Endothelial cell of umbilical vein (primary cell): ENCODE measurements at regions not wholly inside any gene's neighbourhood (a gene's known extent, or its start where the extent isn't known, plus 50 kb on each side); places are given as distances from the start of the nearest gene placed in this dataset.
"Not testable (repeated sequence)": the region's sequence is repeated elsewhere in the genome, so short reads cannot be mapped to it uniquely, and the experiment has no call there.

Source experiments
- BruUV-seq: library from RNA; stranded (reverse); fragments of 400-500 nt; replicated peaks from 2 replicates; lab custom pipeline; 2021; lab: Mats Ljungman, UMichigan
- CTCF ChIA-PET: fragments of 300-600, 350-600 bp; sonication (Branson Sonifier 250); formaldehyde crosslinking; loops from one replicate; lab custom pipeline; 2021; ENCODE audit warnings: antibody characterized with exemption, inconsistent platforms; lab: Charles Lee
- POLR2A ChIA-PET: fragments of 300-600, 350-600 bp; sonication (Branson Sonifier 250); formaldehyde crosslinking; loops from one replicate; lab custom pipeline; 2021; ENCODE audit warnings: antibody characterized with exemption, inconsistent platforms; lab: Charles Lee
- DNase-seq: peaks from one replicate; pipeline ENCODE4 v3.0.0-alpha.2; 2011; ENCODE audit warnings: low read depth, low spot score
- FAIRE-seq: peaks from 2 replicates; lab custom pipeline; 2011; peaks lifted over from hg19 to GRCh38; lab: Jason Lieb, UNC
- H2AFZ ChIP-seq: 2 replicates; pipeline ENCODE4 v1.6.0; 2012; ENCODE audit warnings: low read depth, low read length, control low read depth, inconsistent platforms
- H3K27ac ChIP-seq: 2 replicates; pipeline ENCODE4 v1.5.1; 2011; ENCODE audit warnings: low read depth, mild to moderate bottlenecking, control low read depth, low read length, moderate library complexity; ENCODE audit not compliant: insufficient read depth
- H3K27me3 ChIP-seq, 2 experiments: 2 replicates each; pipeline versions ENCODE4 v1.6.0 to v1.6.1; 2011; ENCODE audit warnings: low read length in 2 of 2, mixed read lengths in 1 of 2; ENCODE audit not compliant: control insufficient read depth in 2 of 2, insufficient read depth in 2 of 2
- H3K36me3 ChIP-seq, 2 experiments: 2 replicates in 1 of 2; 3 replicates in 1 of 2; pipeline ENCODE4 v1.5.1; 2011; ENCODE audit warnings: low read length in 2 of 2, mild to moderate bottlenecking in 1 of 2, moderate library complexity in 1 of 2; ENCODE audit not compliant: control insufficient read depth in 2 of 2, insufficient read depth in 2 of 2; ENCODE audit errors: extremely low read depth in 1 of 2
- H3K4me1 ChIP-seq: 3 replicates; pipeline ENCODE4 v1.5.1; 2011; ENCODE audit warnings: mild to moderate bottlenecking, low read length; ENCODE audit not compliant: control insufficient read depth, insufficient read depth; ENCODE audit errors: extremely low read depth
- H3K4me2 ChIP-seq: 2 replicates; pipeline ENCODE4 v1.6.1; 2011; ENCODE audit warnings: low read length, control low read depth, mixed read lengths; ENCODE audit not compliant: insufficient read depth
- H3K4me3 ChIP-seq, 3 experiments: fragments of 200-600 bp in 1 of 3; sonication (generic), shearing (Covaris generic) in 1 of 3; replicated peaks in 1 of 3; 2 replicates each; pipeline ENCODE4 v1.5.1; 2011 to 2016; ENCODE audit warnings: control low read depth in 3 of 3, low read length in 3 of 3, mild to moderate bottlenecking in 2 of 3, inconsistent platforms in 1 of 3, low read depth in 1 of 3, moderate library complexity in 1 of 3; ENCODE audit not compliant: insufficient read depth in 1 of 3
- H3K79me2 ChIP-seq: 2 replicates; pipeline ENCODE4 v1.6.0; 2012; ENCODE audit warnings: low read length, inconsistent platforms; ENCODE audit not compliant: control insufficient read depth, insufficient read depth
- H3K9ac ChIP-seq: replicated peaks from 2 replicates; pipeline ENCODE3; 2011; ENCODE audit warnings: low read length, control low read depth; ENCODE audit not compliant: insufficient read depth; ENCODE audit errors: extremely low read depth
- H3K9me1 ChIP-seq: replicated peaks from 3 replicates; pipeline ENCODE4 v1.6.0; 2011; ENCODE audit warnings: mild to moderate bottlenecking, low read length; ENCODE audit not compliant: control insufficient read depth, insufficient read depth; ENCODE audit errors: extremely low read depth
- H3K9me3 ChIP-seq: replicated peaks from 2 replicates; pipeline ENCODE4 v1.5.1; 2012; ENCODE audit warnings: low read length, inconsistent platforms; ENCODE audit not compliant: control insufficient read depth, insufficient read depth
- H4K20me1 ChIP-seq: replicated peaks from 2 replicates; pipeline ENCODE3; 2011; ENCODE audit warnings: mild to moderate bottlenecking, low read length; ENCODE audit not compliant: control insufficient read depth, insufficient read depth; ENCODE audit errors: extremely low read depth
- EZH2 ChIP-seq: IDR thresholded peaks from 2 replicates; pipeline ENCODE4 v1.6.1; 2012; ENCODE audit warnings: borderline replicate concordance, low read depth, mild to moderate bottlenecking, moderate library complexity, low read length, inconsistent platforms; ENCODE audit not compliant: severe bottlenecking
- FOS ChIP-seq: IDR thresholded peaks from 2 replicates; pipeline ENCODE4 v1.6.1; 2011; ENCODE audit warnings: mild to moderate bottlenecking, low read length, moderate library complexity, borderline replicate concordance; ENCODE audit not compliant: insufficient read depth
- GATA2 ChIP-seq: IDR thresholded peaks from 2 replicates; pipeline ENCODE4 v1.7.0; 2011; ENCODE audit warnings: low read depth, mild to moderate bottlenecking, moderate library complexity, mixed read lengths, low read length; ENCODE audit not compliant: insufficient read length, insufficient read depth
- JUN ChIP-seq: IDR thresholded peaks from 2 replicates; pipeline ENCODE4 v1.6.1; 2011; ENCODE audit warnings: borderline replicate concordance, low read depth; ENCODE audit not compliant: insufficient read length, insufficient read depth
- MYC ChIP-seq: IDR thresholded peaks from one replicate; pipeline ENCODE4 v1.6.1; 2011; ENCODE audit warnings: mild to moderate bottlenecking, low read depth, low read length
- POLR2A ChIP-seq: IDR thresholded peaks from 2 replicates; pipeline ENCODE4 v1.6.1; 2012; ENCODE audit warnings: low read depth, mild to moderate bottlenecking, control low read depth, low read length
- POLR2AphosphoS5 ChIP-seq: IDR thresholded peaks from 2 replicates; pipeline ENCODE4 v1.6.1; 2012; ENCODE audit warnings: low read depth, mild to moderate bottlenecking, control low read depth, low read length, moderate library complexity; ENCODE audit not compliant: insufficient read depth
- dilution Hi-C: fragments of 300-500 bp; cut with MboI; formaldehyde crosslinking; loops from one replicate; pipeline ENCODE4 v1.15.0; 2019; ENCODE audit warnings: low sequenced_read_pairs; ENCODE audit not compliant: extremely low pct_ligation_motif_present
- intact Hi-C: fragments of 100-400 bp; cut with micrococcal nuclease; formaldehyde crosslinking; loops from one replicate; pipeline ENCODE4 v1.10.0; 2022
- TF ChIP-seq, protein P1 (sequence below): IDR thresholded peaks from 2 replicates; pipeline ENCODE4 v1.6.1; 2011; ENCODE audit not compliant: insufficient read depth, insufficient read length
- TF ChIP-seq, protein P2 (sequence below), 2 donors: IDR thresholded peaks; 1 replicate in 1 of 2; 2 replicates in 1 of 2; pipeline ENCODE4 v1.5.1; 2011; ENCODE audit warnings: low read length in 2 of 2, mild to moderate bottlenecking in 2 of 2, moderate library complexity in 2 of 2, control low read depth in 1 of 2, inconsistent platforms in 1 of 2, low read depth in 1 of 2; ENCODE audit not compliant: insufficient read depth in 1 of 2; ENCODE audit errors: extremely low read depth in 1 of 2

DNA sequence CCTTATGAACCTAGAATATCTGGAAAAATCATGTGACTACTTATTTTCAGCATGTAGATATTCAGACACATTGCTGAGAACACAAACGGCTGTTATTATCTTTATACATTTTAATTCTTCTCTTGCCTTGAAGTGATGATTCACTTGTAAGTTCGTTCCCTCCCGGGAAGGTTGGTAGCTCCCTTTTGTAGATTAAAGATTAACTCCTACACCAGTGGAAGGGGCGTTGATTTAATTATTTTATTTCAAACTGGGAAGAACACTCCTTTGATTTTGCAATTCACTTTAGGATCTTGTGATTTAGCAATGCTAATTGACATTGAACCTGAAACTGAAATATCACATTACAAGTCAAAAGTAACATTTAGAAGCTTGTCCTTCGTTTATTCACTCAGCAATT is 103.4 kb downstream of the VCY start:
- FAIRE-seq (no peak), DNase-seq (no peak)
- no peaks in the 10 kb centered on the region for H3K9me3 ChIP-seq
- no peak overlapping the region for H3K9ac ChIP-seq
- H3K27ac ChIP-seq: no peak overlapping the region
- dilution Hi-C loops (no loop called here), intact Hi-C loops (no loop called here)
- H3K27me3 ChIP-seq: no peaks in the 10 kb centered on the region
- no peak overlapping the region for H3K4me3 ChIP-seq
- CTCF ChIA-PET: no interaction called here
- no peak overlapping the region for H3K4me2 ChIP-seq
- no peaks in the 10 kb centered on the region for H4K20me1 ChIP-seq
- no peak overlapping the region for H2AFZ ChIP-seq
- POLR2A ChIA-PET: no interaction called here
- H3K36me3 ChIP-seq: no peaks in the 10 kb centered on the region
- BruUV-seq: no TSS peak
- no peaks in the 10 kb centered on the region for H3K9me1 ChIP-seq
- no peaks in the 10 kb centered on the region for H3K4me1 ChIP-seq
- no peak for TF ChIP-seq POLR2AphosphoS5
- TF ChIP-seq, protein P1, sequence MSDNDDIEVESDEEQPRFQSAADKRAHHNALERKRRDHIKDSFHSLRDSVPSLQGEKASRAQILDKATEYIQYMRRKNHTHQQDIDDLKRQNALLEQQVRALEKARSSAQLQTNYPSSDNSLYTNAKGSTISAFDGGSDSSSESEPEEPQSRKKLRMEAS: no peak
- no peak for TF ChIP-seq POLR2A
- TF ChIP-seq MYC: no peak
- TF ChIP-seq GATA2: no peak
- TF ChIP-seq EZH2: no peak
- no peak for TF ChIP-seq JUN
- no peak for TF ChIP-seq FOS
- TF ChIP-seq, protein P2, sequence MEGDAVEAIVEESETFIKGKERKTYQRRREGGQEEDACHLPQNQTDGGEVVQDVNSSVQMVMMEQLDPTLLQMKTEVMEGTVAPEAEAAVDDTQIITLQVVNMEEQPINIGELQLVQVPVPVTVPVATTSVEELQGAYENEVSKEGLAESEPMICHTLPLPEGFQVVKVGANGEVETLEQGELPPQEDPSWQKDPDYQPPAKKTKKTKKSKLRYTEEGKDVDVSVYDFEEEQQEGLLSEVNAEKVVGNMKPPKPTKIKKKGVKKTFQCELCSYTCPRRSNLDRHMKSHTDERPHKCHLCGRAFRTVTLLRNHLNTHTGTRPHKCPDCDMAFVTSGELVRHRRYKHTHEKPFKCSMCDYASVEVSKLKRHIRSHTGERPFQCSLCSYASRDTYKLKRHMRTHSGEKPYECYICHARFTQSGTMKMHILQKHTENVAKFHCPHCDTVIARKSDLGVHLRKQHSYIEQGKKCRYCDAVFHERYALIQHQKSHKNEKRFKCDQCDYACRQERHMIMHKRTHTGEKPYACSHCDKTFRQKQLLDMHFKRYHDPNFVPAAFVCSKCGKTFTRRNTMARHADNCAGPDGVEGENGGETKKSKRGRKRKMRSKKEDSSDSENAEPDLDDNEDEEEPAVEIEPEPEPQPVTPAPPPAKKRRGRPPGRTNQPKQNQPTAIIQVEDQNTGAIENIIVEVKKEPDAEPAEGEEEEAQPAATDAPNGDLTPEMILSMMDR (IDR thresholded peaks at IDR 0.05; ENCODE audit: extremely low read depth in 1 of 2, insufficient read depth in 1 of 2, low read depth in 1 of 2, low read length in 2 of 2): no peak
- no peaks in the 10 kb centered on the region for H3K79me2 ChIP-seq

GRCh38 chrY:13894028-13894427 is 92.2 kb downstream of the VCY start:
- H3K4me2 ChIP-seq, H3K9ac ChIP-seq, H3K27ac ChIP-seq, dilution Hi-C loops, H3K27me3 ChIP-seq, FAIRE-seq, DNase-seq, H3K4me3 ChIP-seq, H3K9me3 ChIP-seq, BruUV-seq, CTCF ChIA-PET, H2AFZ ChIP-seq, H3K4me1 ChIP-seq, intact Hi-C loops, H3K9me1 ChIP-seq, POLR2A ChIA-PET, H3K79me2 ChIP-seq, H4K20me1 ChIP-seq, H3K36me3 ChIP-seq: not testable (repeated sequence)
